Body of pancreas (tissue), 4 donors: ENCODE measurements at regions not wholly inside any gene's neighbourhood (a gene's known extent, or its start where the extent isn't known, plus 50 kb on each side); places are given as distances from the start of the nearest gene placed in this dataset.

Experiments used
- CTCF ChIP-seq, 7 experiments: fragments of 450-650 bp in 4 of 7; fragments of 200-600 bp in 3 of 7; sonication (generic) in 3 of 7; IDR thresholded peaks; one replicate each; pipeline ENCODE4 v1.5.1; 2016 to 2019; ENCODE audit warnings: antibody characterized with exemption in 7 of 7
- POLR2A ChIP-seq, 3 donors: fragments of 450-650 bp; IDR thresholded peaks; one replicate each; pipeline ENCODE4 v1.6.1; 2016; ENCODE audit warnings: antibody characterized with exemption in 3 of 3, mild to moderate bottlenecking in 2 of 3

- TF ChIP-seq CTCF (IDR thresholded peaks at IDR 0.05) (no peak), POLR2A (IDR thresholded peaks at IDR 0.05) (no peak)
These were observed 336.1 kb downstream of the DRD1 start for GRCh38 chr5:175107865-175108264.
